NCI-H2171 (cell line): ENCODE measurements at regions not wholly inside any gene's neighbourhood (a gene's known extent, or its start where the extent isn't known, plus 50 kb on each side); places are given as distances from the start of the nearest gene placed in this dataset.

Source experiments
- DNase-seq: peaks from one replicate; lab custom pipeline; 2025; lab: John Stamatoyannopoulos, UW

DNA sequence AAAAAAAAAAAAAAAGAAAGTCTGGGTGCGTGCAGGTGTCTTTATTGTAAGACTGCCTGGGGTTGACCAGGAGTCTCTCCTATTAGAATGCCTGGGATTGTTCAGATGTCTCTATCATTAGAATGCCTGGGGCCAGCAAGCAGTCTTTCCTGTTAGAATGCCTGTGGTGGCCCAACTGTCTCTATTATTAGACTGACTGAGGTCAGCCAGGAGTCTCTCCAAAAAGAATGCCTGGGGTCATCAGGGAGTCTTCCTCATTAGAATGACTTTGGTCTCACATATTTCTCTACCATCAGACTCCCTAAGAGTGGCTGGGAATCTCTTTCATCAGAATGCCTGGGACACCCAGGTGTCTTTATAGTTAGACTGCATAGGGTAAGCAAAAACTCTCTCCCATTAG is 1577.5 kb downstream of the UQCRFS1 start:
- DNase-seq: no peak

- no peak for DNase-seq
Measured at GRCh38 chr19:27618006-27618405, 1594.9 kb downstream of the UQCRFS1 start.

GRCh38 chr19:27580906-27581305 is 1632.0 kb downstream of the UQCRFS1 start:
- DNase-seq: no peak
